ENCODE measurements at regions not wholly inside any gene's neighbourhood (a gene's known extent, or its start where the extent isn't known, plus 50 kb on each side); places are given as distances from the start of the nearest gene placed in this dataset.

- TF ChIP-seq POLR2A (IDR thresholded peaks at IDR 0.05; ENCODE audit: low read depth) = no peak
- TF ChIP-seq, protein P1, sequence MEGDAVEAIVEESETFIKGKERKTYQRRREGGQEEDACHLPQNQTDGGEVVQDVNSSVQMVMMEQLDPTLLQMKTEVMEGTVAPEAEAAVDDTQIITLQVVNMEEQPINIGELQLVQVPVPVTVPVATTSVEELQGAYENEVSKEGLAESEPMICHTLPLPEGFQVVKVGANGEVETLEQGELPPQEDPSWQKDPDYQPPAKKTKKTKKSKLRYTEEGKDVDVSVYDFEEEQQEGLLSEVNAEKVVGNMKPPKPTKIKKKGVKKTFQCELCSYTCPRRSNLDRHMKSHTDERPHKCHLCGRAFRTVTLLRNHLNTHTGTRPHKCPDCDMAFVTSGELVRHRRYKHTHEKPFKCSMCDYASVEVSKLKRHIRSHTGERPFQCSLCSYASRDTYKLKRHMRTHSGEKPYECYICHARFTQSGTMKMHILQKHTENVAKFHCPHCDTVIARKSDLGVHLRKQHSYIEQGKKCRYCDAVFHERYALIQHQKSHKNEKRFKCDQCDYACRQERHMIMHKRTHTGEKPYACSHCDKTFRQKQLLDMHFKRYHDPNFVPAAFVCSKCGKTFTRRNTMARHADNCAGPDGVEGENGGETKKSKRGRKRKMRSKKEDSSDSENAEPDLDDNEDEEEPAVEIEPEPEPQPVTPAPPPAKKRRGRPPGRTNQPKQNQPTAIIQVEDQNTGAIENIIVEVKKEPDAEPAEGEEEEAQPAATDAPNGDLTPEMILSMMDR (IDR thresholded peaks at IDR 0.05) = no peak
Observed at GRCh38 chr7:41261080-41261479, 441.8 kb downstream of the INHBA start.
